Activated gamma-delta T cell (primary cell): ENCODE measurements at regions not wholly inside any gene's neighbourhood (a gene's known extent, or its start where the extent isn't known, plus 50 kb on each side); places are given as distances from the start of the nearest gene placed in this dataset.

Experiments
- DNase-seq: peaks from one replicate; lab custom pipeline; 2025; lab: John Stamatoyannopoulos, UW

- DNase-seq: no peak
Measured at GRCh38 chr17:77647531-77647930, 311.0 kb upstream of the TNRC6C start.

DNA sequence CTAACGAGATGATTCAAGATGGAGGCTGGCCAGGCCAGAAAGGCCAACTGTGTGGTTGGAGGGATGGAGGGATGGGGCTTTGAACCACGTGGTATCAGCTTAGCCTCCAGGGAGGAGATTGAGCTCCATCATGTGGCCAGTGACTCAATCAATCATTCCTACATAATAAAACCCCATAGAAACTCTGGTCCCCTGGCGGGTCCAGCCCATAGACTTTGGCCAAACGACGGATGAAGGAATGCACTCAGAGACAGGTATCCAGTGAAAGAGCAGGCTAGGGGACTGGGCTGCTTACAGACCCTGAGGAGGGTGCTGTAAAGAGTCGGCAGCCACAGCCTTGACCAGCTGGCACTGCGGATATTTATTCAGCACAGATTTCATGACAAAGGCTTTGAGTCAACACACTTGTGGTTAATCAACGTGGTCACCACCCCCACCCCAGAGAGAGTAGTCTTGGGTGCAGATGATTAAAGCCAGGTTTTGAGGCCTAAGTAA lies 308.7 kb upstream of the TNRC6C start:
- DNase-seq: no peak

DNA sequence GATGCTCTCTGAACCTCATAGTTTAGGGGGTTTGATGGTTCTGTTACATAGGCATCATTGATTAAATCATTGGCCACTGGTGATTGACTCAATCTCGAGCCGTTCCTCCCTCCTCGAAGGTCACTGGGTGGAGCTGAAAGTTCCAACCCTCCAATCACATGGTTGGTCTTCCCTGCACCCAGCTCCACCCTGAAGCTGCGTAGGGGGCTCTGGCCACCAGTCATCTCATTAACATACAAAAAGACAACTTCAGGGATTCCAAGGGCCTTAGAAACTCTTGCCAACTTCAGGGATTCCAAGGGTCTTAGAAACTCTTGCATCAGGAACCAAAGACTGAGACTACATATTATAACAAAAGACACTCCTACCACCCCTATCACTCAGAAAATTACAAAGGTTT lies 306.5 kb upstream of the TNRC6C start:
- no peak for DNase-seq

- DNase-seq: no peak
Measured at GRCh38 chr17:77654296-77654695, 304.2 kb upstream of the TNRC6C start.

DNA sequence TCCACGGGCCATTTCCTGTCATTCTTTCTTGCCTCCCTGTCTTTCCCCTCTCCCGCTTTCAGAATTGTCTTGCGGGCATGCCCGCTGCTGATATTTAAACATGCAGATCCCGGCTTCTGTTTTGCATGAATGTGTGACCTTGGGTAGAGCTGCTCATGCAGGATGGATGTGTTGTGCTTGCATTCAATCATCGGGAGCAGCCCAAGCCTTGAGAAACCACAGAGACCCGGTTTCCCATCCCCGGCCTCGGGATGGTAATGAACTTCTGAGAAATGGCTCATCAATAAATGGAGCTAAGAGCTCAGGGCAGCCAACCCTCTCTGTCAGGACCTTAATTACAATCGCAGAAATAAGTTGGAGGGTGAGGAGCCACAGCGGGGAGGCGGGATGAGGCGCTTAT lies 303.7 kb upstream of the TNRC6C start:
- DNase-seq: no peak

GRCh38 chr17:77656054-77656453 lies 302.4 kb upstream of the TNRC6C start:
- DNase-seq: no peak

DNA sequence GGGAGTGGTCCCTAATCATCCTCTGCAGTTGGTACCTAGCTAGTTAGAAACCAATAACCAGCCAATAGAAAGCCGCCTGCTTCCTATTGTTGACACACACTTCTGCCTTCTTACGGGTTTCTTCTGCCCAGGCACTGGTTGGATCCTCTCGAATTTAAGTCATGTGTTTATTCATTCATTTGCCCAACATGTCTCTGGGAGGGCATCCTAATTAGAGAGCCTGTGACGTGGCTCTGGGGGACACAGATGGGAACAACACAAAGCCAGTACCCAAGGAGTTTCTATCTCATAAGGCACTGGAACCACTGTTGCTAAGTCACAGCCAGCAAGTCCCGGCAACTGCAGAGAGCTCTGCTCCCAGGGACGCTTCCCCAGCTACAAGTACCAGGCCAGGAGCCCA lies 300.7 kb upstream of the TNRC6C start:
- DNase-seq: no peak

DNA sequence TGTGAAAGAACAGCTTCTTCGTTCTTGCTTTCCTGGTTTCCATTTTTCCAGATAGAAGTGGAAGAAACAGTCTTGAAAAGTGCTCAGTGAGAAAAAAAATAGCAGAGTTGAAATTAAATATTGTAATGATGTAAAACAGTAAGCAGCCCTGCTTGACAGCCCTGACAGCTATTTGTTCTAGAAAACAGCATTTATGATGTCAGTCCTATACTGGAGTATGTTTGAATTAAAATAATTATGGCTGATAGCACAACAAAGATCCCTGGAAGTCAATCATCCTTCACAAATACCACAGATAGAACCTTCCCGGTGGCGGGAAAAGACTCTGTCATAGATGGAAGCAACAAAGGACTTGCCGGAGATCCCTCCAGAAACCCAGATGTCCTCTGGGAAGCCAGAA lies 298.0 kb upstream of the TNRC6C start:
- no peak for DNase-seq

DNA sequence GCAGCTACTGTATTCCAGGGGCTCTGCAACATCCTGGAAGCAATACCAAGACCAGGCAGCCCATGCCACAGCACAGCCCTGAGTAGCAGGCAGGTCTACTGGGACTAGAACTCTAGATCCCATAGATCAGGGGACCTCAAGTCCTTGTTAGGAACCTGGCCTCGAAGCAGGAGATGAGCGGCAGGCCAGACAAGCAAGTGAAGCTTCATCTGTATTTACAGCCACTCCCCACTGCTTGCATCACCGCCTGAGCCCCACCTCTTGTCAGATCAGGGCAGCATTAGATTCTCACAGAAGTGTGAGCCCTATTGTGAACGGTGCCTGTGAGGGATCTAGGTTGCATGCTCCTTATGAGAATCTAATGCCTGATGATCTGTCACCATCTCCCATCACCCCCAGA lies 295.7 kb upstream of the TNRC6C start:
- DNase-seq: no peak

GRCh38 chr17:77664097-77664729 lies 294.3 kb upstream of the TNRC6C start:
- no peak for DNase-seq

GRCh38 chr17:77665833-77666232 lies 292.7 kb upstream of the TNRC6C start:
- DNase-seq: no peak

DNA sequence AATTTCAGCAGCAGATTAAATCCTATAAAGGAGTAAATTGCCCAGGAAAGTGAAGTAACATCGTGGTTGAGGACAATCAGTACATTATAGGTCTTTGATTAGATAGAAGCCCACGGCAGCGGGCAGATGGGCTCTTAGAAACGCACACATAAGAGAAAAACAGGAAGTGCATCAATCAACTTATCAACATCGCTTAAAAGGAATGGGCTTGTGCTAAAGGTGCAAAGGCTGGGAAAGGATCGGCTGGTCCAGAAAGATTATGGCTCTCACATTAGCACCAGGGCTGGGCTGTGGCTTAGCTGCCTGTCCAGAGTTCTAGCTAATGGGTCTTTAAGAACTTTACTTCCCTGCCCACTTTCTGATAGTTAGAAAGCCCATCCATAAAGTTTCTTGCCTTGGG lies 292.0 kb upstream of the TNRC6C start:
- no peak for DNase-seq

DNA sequence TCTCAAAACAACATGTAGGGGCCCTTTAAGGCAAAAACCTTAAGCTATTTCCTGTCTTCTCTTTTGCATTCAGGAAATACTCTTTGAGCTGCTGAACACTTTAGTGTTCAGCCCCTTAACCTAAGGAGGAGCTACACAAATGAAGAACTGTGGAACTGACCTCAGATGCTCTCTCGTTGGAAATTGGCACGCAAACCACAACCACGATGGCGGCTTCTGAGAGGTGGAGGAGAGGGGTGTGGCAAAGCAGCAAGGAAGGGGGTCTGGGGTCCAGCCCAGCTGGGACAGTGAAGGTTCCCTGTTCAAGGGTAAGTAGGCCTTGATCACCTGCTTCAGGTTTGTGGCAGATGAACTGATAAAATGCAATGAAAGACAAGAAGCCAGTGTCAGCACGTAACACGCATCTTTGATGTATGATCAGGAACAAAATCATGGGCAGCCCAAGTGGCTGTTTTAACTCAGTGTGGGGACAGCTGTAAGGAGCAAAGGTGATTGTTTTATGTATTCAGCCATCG lies 291.6 kb upstream of the TNRC6C start:
- no peak for DNase-seq

DNA sequence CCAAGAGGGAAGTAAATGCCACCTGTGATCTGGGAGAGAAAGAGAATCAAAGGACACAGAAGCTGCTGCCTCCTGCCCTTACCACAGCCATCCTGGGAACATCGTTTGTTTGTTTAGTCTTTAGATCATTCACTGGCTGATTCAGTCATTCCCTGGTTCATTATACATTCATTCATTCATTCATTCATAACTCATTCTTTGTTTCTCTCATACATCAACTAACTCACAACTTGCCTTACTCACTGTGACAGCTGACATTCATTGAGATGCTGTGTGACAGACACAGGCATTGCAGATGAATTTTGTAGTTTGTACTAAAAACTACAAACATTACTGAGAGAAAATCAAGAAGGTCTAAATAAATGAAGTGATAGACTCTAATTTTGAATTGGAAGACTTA lies 291.0 kb upstream of the TNRC6C start:
- DNase-seq: no peak

DNA sequence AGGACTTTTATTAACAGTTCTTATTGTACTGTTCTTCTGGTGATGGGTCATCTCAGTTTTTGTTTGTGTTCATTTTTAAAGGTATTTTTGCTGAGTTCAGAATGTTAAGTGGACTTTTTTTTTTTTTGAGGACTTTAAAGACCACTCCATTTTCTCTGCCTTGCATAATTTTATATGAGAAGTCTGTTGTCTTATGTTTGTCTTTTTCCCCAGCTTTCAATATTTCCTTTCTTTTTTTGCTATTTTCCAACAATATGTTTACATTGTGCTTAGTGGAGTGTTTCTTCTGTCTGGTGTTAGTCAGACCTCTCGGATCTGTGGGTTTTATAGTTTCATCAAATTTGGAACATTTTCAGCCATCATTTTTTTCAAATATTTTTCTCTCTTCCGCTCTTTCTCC lies 290.0 kb upstream of the TNRC6C start:
- DNase-seq: no peak

DNA sequence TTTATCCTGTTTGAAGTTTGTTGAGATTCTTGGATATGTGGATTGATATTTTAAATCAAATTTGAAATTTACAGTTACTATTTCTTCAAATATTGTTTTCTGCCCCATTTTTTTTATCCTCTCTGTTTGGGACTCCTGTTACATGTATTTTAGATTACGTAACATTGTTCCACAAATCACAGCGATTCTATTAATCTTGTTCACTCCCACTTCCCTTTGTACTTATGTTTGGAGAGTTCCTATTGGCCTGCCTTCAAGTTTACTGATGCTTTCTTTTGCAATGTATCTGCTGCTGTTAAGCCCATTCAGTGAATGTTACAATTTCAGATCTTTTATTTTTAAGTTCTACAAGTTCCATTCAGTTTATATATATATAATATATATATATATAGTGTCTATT lies 288.3 kb upstream of the TNRC6C start:
- DNase-seq: no peak

- no peak for DNase-seq
Measured at GRCh38 chr17:77674358-77674757, 284.1 kb upstream of the TNRC6C start.

GRCh38 chr17:77675411-77675810 lies 283.1 kb upstream of the TNRC6C start:
- DNase-seq: no peak

- no peak for DNase-seq
Measured at GRCh38 chr17:77675816-77676215, 282.7 kb upstream of the TNRC6C start.

DNA sequence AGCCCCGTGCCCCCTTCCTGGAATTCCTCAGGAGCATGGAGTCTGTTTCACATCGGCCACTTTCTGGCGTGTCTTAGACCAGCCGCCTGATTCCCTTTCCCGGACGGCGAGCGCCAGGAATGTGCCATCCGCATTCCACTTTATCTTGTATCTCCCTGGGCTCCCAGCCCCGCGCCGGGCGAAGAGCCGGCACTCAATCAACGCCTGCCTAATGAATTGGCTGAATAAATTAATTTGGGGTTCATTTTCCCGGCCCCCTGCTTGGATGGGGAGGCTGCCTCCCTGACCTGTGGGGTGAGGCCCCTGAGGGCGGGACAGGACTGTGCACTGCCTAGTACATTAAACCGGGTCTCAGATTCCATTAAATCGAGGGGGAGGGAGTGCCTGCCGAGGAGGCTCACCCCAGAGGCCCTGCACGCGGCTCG lies 282.3 kb upstream of the TNRC6C start:
- DNase-seq: no peak

- no peak for DNase-seq
Measured at GRCh38 chr17:77677211-77677610, 281.3 kb upstream of the TNRC6C start.

GRCh38 chr17:77677630-77678029 lies 280.9 kb upstream of the TNRC6C start:
- DNase-seq: no peak

GRCh38 chr17:77679589-77679988 lies 278.9 kb upstream of the TNRC6C start:
- no peak for DNase-seq

DNA sequence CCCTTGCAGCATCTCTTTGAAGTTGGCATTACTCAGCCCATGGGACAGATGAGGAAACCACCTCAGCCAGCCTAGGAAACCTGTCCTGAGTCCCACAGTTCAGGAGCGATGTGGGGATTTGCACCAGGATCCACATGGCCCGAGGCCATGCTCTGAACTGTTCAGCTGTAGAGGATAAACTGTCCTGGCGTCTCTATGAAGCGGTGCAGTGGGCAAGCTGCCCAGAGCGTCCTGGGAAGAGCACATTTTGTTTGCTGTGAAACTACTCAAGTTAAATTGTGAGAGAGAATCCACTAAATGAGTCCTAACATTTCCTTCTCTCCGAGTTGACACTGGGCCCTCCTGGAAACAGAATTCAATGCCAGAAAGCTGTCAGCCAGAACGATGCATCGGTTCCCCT lies 276.6 kb upstream of the TNRC6C start:
- DNase-seq: no peak
